Upper lobe of left lung (tissue), 4 donors: ENCODE measurements at regions not wholly inside any gene's neighbourhood (a gene's known extent, or its start where the extent isn't known, plus 50 kb on each side); places are given as distances from the start of the nearest gene placed in this dataset.

ENCODE experiments used
- CTCF ChIP-seq, 6 experiments: fragments of 450-650 bp in 4 of 6; fragments of 200-600 bp in 2 of 6; sonication (generic) in 2 of 6; IDR thresholded peaks; one replicate each; pipeline ENCODE4 v1.5.1; 2016 to 2019; ENCODE audit warnings: antibody characterized with exemption in 6 of 6
- POLR2A ChIP-seq, 4 donors: fragments of 450-650 bp; IDR thresholded peaks; one replicate each; pipeline ENCODE4 v1.5.1; 2016 to 2017; ENCODE audit warnings: antibody characterized with exemption in 4 of 4, mild to moderate bottlenecking in 2 of 4
- POLR2AphosphoS5 ChIP-seq, 2 donors: sonication (generic); formaldehyde crosslinking; IDR thresholded peaks; one replicate each; pipeline ENCODE4 v1.5.1; 2017; ENCODE audit warnings: antibody characterized with exemption in 2 of 2

- TF ChIP-seq CTCF (IDR thresholded peaks at IDR 0.05) (no peak), POLR2A (IDR thresholded peaks at IDR 0.05) (no peak), POLR2AphosphoS5 (IDR thresholded peaks at IDR 0.05) (no peak)
Measured at GRCh38 chr9:16029796-16030363, 477.0 kb downstream of the CCDC171 start.
